Hippocampal formation (tissue), 2 donors: ENCODE measurements at regions not wholly inside any gene's neighbourhood (a gene's known extent, or its start where the extent isn't known, plus 50 kb on each side); places are given as distances from the start of the nearest gene placed in this dataset.

Experiments
- DNase-seq, 2 donors: peaks; one replicate each; lab custom pipeline; 2025; lab: John Stamatoyannopoulos, UW

DNA sequence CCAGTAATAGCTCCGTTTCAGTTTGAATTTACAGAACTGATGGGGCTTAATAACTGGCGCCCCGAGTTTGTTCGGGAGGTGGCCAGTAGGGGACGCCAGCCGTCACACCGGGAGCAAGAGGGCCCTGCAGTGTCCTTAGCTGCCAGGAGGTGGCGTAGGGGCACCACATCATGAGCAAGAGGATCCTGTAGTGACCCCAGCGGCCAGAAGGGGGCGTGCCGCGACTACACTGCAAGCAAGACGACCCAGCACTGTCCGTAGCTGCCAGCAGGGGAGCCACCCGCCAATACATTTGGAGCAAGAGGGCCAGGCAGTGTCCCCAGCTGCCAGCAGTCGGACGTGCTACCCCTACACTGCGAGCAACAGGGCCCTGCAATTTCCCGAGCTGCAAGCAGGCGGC is 663.7 kb upstream of the B3GAT1 start:
- DNase-seq = no peak

DNA sequence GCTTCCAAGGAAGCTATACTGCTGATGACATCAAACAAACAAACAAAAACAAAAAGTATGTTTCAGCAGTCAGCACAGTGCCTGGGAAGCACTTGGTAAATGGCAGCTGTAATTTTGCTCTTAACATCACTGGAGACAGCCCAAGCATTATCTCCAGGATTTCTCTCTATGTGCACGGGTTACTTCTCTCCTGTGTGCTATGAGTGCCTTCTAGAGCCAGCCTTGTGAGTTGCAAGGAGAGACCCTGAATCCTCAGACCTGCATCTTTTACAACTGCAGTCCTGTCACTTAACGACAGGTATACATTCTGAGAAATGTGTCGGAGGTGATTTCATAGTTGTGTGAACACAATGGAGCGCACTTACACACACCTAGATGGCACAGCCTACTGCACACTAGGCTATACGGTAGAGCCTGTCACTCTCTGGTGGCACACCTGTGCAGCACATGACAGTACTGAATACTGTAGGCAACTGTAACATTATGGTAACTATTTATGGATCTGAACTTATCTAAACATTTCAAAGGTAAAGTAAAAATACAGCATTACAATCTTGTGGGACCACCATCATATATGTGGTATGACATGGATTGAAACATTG is 662.5 kb upstream of the B3GAT1 start:
- no peak for DNase-seq

DNA sequence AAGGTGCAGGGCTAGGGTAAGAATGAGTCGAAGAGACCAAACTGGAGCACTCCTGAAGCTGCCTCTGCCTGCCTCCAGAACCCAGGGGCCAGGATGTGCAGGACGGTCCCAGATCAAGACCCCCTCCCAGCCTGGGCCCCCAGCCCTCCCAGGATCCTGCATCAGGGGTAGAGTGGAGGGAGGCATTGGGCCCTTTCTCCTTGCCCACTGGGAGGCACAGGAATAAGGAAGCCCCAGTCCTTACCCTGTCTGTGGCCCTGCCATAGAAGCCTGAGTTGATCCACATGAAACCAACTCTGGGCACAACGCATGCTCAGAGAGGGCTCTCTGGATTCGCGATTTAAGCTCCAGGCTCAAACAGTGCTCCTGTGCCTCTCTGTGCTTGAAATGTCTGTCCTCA is 661.8 kb upstream of the B3GAT1 start:
- DNase-seq = no peak

DNA sequence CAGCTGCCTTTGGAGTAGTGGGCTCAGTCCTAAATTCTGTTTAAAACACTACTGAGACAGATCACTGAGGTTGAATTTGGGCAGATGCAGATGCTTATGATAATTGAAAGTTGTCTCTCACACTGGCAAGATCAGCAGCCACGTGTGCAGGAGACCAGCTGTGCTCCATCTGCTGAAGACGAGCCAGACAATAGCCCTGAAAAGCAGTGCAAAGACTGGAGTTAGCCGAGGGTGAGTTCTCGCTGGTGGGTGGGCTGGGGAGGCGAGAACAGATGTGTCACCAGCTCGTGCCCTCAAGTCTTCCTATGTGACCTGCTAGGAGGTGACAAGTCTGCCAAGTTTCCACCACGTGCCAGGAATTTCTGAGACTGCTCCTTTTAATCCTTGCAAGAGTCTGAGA is 661.3 kb upstream of the B3GAT1 start:
- no peak for DNase-seq

DNA sequence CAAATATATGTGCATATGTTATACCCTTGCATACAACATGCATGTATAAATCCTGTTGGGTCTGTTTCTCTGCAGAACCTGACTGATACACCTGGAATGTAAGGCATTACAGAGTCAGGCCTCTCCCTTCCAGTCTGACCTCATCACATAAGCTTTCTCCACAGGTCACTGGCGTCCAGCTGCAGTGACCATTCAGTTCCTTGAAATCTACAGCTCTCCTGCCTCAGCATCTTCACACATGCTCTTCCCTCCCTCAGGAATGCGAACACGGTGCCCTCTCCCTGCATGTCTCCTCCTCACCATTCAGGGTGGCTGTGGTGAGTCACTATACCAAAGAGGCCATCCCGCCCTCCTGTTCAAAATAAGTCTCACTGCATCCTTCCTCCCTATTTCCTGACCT is 657.8 kb upstream of the B3GAT1 start:
- DNase-seq = no peak

DNA sequence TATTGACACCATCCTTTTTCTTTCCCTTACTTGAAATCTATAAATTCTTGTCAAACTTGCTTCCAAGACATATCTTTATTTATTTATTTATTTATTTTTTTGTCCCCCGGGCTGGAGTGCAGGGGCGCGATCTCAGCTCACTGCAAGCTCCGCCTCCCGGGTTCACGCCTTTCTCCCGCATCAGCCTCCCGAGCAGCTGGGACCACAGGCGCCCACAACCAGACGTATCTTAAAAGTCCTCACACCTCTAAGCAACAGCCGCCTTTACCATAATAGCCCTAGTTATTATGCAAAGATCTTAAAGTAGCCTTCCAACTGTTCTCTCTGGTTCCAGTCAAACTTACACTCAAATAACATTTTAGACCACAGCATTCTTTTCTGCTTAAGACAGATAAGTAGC is 657.0 kb upstream of the B3GAT1 start:
- DNase-seq = no peak

DNA sequence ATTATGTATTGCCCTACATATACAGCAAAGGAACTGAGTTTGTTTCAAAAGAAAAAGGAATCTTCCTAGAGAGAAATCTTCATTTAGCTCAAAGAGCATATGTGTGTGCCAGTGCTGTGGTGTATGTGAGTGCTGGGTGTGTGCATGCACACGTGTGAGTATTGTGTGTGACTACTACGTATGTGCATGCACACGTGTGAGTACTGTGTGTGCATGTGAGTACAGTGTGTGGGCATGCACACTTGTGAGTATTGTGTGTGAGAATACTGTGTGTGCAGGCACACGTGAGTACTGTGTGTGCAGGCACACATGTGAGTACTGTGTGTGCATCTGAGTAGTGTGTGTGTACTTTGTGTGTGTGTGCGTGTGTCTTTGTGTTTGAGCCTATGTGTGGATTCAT is 651.0 kb upstream of the B3GAT1 start:
- DNase-seq = no peak

DNA sequence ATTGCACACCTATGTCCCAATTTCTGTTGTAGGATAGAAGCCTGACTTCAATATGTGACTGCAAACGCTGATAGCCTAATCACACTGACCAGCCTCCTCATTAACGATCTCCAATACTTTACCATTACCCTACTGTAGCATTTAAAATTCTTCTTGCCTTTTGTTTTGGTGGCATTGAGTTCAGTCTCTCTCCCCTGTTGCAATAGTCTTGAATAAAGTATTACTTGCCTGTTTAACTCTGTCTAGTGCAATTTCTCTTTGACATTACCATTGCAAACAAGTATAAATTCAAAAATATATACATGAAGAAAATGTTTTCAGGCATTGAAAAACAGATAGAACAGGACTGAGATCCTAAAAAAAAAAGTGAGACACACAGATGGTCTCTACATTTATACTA is 649.1 kb upstream of the B3GAT1 start:
- DNase-seq = no peak

DNA sequence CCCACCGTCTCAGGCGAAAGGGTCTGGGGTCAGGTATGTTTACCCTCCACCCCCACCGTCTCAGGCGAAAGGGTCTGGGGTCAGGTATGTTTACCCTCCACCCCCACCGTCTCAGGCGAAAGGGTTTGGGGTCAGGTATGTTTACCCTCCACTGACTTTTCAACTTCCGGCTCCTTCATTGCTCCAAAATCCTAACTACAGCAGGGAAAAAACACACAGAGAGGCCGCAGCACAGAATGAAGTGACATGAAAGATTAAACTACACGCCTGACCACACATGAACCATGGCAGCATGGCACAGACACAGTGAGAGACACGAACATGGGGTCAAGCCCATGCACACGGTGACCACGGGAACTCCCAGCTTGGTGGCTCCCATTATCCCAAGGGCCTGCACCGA is 634.9 kb upstream of the B3GAT1 start:
- DNase-seq = no peak

DNA sequence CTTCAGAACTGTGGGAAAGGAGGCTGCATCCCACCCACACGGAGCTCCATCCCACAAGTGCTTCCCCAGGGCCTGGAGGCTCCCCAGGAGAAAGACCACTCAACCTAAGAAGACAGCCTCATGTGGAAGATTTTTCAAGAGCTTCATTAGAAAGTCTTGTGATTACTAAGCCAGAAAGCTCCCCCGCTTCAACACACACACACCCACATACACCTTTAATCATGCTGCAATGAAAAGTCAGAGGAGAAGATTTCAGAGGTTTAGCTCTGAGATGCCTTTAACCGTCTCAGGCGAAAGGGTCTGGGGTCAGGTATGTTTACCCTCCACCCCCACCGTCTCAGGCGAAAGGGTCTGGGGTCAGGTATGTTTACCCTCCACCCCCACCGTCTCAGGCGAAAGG is 634.5 kb upstream of the B3GAT1 start:
- DNase-seq = no peak

DNA sequence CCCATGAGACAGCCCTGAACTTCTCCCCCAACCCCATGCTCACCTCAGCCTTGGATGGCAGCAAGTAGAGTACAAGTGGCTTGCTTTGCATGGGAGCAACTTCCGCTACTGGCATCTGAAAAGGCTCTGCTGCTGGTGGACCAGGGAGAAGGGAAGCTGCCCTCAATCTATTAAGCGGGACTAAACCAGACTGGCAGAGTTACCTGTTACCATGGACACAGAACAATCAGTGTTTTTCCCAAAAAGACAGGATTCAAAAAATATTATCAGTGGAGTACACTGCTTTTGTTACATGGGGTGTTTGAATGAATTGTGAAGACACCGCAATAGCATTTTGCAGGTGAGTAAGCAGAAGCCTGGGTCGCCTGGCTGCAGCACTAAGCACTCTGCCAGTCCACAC is 631.4 kb upstream of the B3GAT1 start:
- DNase-seq = no peak

DNA sequence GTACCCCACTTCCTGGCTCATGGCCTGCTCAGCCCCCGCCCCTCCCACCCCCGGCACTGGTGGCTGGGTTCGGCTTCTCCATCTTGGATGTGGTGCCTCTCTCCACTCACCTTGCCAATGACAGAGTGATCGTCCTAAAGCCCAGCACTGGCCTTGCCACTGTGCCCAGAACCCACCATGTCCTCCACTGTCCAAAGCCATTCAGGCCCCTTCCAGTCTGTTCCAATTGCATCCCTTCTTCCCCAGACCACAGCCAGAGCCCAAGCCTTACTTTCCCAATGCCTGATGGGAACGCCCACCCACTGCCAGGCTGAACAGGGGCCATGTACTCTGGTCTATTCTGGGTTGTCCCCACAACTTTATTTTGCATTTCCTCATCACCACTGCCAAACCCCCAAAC is 625.8 kb upstream of the B3GAT1 start:
- DNase-seq = no peak

DNA sequence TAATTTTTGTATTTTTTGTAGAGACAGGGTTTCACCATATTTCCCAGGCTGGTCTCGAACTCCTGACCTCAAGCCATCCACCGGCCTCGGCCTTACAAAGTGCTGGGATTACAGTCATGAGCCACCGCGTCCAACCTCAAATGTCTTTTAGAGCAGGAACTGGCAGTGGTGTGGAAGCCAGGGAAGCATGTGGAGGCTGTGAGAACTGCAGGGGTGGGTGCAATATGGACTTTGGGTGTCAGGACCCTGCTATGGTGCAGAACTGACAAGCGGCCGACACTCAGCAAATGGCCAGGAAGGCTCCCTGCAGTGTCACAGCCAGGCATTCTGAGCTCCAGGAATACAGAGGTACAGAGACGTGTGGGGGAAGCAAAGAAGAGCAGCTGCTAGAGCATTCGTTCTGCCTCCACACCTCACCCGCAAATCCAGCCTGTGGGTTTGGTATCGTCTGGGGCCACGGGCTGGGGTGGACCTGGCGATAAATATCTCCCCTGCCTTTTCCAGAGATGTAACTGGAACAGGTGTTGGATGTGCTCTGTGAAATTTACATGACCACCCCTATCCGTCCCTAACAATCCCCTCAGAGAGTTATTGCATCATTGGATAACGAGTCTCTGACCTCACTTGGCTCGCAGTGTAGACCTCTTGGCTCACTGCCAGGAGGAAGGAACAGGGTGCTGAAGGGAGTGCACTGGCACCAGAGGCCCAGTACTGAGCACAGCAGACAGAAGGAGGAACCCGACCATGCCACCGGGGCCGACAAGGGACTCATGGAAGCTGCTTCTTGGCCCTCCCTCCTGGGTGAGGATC is 624.7 kb upstream of the B3GAT1 start:
- DNase-seq = no peak

DNA sequence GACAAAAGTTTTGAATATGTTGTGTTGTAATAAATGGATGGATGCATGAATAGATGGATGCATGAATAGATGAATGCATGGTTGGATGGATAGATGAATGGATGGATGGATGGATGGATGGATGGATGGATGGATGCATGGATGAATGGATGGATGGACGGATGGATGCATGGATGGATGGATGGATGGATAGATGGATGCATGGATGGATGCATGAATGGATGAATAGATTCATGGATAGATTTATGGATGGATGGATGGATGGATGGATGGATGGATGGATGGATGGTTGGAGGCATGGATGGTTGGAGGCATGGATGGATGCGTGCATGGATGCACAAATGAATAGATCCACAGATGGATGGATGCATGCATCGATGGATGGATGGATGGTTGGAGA is 623.2 kb upstream of the B3GAT1 start:
- DNase-seq = no peak

DNA sequence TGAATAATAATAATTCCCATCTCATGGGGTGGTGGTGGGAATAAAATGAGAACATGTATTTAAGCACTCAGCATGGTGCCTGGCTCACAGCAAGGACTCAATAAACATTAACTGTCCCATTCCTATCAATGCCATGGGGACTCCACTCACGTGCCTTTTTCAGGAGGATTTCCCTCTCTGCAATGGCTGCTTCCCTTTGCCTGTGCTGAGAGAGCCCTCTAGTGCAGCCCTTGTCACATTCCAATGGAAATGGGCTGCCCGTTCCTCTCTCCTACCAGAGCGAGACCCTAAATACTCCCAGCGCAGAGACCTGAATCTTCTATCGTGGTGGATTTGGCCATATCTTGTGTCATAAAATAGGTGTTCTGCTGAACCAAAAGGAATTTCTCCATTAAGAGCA is 621.5 kb upstream of the B3GAT1 start:
- DNase-seq = peak; percentile 52 to 54

DNA sequence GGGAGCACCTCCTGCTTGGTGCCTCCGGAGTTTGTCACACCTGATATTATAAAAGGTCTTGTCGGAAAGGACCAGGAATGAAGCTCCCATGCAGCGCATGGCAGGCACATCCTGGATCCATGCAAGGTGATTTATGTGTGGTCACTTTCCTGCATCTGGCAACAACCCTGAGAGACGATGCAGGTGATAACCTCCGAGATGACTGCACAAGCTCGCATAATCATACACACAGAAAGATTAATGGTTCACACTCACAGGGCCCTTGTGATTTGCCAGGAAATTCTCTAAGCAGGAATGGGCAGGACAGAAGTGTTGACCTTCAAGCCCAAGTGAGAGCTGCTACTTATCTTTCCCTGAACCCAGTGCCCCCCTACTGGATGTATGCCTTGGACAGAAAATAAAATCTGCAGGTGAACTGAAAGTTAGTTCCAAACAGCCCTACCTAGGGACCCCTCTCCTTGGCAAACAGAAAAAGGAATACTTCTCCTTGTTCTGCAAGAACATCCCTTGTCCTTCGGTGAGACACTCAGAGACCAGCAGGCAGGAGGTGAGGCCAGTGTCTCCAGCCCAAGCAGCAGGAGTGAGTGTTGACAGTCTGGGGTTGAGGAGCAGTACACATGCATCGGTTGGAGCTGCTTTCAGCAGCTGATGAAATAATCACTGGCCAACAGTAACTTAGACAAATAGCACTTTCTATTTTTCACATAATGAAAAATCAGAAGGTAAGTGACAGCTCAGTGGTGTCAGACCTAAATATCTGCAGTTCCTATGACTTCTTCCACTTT is 619.4 kb upstream of the B3GAT1 start:
- no peak for DNase-seq

DNA sequence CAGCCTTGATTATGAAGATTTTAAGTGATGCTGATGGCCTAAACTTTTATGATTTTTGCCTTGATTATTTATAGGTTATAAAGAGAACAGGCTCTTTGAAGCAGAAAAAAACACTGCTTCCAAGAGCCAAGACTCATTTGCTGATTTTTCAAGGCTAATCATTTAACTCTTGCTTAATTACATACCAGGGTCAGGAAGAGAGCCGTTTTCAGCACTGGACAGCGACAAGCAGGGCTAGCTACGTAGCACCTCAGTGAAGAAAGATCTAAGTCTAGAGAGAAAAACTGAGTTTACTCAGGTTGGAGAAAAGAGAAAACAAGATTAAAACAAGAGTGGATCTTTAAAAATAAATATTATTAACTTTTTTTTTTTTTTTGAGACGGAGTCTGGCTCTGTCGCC is 615.4 kb upstream of the B3GAT1 start:
- no peak for DNase-seq

DNA sequence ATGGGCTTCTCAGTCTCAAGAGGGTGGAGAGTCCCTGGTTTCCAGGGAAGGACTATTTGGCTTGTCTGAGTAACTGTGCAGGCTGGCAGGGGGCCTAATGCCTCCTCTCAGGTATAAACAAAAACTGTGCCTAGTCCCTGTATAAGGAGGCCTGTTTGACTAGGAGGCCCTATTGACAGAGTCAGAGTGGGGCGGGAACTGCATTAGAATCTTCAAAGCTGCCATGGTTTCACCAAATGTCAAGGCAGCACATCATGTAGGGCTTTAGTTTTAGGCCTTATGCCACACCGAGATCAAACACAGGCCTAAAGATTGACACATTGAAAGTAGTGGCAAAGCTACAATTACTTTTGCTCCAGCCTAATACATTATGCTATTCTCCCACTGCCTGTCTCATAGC is 611.5 kb upstream of the B3GAT1 start:
- no peak for DNase-seq

DNA sequence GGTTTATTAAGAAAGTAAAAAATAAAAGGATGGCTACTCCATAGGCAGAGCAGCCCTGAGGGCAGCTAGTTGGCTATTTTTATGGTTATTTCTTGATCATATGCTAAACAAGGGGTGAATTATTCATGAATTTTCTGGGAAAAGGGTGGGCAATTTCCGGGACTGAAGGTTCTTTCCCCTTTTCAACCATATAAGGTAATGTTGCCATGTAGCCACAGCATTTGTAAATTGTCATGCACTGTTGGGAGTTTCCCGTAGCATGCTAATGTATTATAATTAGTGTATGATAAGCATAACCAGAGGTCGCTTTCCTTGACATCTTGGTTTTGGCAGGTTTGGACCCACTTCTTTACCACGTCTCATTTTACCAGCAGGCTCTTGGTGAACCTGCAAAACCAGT is 610.4 kb upstream of the B3GAT1 start:
- no peak for DNase-seq

DNA sequence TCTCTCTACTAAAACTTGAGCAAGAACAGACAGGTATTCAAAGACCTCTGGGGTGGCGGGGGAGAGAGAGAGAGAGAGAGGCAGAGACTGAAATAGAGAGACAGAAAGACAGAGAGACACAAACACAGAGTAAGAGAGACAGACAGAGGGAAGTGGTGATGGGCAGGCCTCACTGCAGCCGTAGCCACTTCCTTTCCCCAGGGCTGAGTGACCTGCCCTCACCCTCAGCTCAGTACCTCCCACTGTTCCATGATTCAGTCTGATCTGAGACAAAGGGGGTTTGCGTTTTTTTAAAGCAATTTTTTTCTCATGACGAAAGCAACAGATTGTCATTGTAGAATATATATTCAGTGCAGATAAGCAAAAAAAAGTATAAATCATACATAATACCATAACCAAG is 607.9 kb upstream of the B3GAT1 start:
- DNase-seq = no peak

DNA sequence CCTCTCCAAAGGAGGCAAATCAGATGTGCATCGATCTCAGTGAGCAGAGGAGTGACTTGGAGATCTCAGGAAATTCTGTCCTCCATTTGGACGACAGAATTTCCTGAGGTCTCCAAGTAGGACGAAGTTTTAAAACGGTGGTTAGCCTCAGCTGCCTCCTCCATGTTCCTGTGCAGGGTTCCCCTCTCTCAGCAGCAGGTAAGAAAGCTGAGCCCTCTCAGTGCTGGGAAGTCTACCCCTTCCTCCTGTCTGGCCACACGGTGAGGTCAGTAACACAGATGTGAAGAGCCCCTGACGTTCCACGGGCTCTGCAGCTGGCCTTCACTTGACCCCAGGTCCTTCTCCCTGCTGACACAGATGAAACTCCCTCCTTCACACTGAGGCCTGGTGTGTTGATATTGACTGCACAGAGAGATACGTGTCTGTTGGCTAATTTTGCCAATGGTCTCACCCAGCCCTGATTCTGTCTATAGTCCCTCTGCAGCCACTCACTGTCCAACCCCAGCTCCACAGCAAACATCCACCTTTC is 607.4 kb upstream of the B3GAT1 start:
- DNase-seq = no peak

DNA sequence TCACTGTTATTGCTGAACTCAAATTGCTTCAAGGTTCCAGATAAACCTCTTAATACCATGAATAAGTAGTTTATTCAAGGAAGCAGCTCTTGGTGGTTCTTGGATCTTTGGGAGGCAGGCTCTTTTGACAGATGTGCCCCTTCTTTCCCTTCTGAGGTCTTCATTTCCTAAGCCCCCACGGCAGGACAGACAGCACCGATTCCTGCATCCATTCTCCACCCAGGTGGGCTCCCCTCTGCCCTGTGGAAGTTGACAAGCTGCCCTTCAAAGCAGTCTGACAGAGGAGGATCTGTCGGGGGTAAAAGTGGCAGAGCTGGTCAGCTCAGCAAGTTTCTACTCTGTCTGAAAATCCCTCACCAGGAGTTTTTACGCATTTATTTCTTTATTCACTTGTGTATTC is 605.3 kb upstream of the B3GAT1 start:
- DNase-seq = no peak

DNA sequence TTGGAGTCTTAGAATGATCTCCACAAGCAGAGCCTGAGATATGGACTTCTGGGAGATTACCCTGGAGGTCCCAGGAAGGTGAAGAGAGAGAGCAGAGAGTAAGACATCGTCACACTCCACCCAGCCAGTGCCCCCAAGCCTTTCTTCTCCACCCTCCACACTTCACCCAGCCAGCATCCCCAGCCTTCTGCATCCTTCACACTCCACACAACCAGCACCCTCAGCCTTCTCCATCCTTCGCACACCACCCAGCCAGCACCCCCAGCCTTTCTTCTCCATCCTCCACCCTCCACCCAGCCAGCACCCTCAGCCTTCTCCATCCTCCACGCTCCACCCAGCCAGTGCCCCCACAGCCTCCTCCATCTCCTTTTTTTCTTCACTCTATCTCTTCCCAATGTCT is 603.9 kb upstream of the B3GAT1 start:
- DNase-seq = no peak
